T47D (cell line): ENCODE measurements at regions not wholly inside any gene's neighbourhood (a gene's known extent, or its start where the extent isn't known, plus 50 kb on each side); places are given as distances from the start of the nearest gene placed in this dataset.

Experiments
- DNase-seq, 2 experiments: peaks; one replicate each; pipeline versions ENCODE4 v3.0.0 to v3.0.0-alpha.2; 2011 to 2012; ENCODE audit warnings: low read depth in 1 of 2, low spot score in 1 of 2
- JUND ChIP-seq: IDR thresholded peaks from 2 replicates; pipeline ENCODE4 v1.6.1; 2012; ENCODE audit warnings: low read depth
- in situ Hi-C: cut with HindIII; loops from 2 replicates; pipeline ENCODE4 v1.10.0; 2016; ENCODE audit warnings: low sequenced_read_pairs, low pct_unique_long_range_greater_than_20kb

- DNase-seq, result no peak
- TF ChIP-seq JUND, result no peak
These were observed 155.9 kb upstream of the SHB start for GRCh38 chr9:38224941-38225340.

GRCh38 chr9:38216572-38216971 lies 147.5 kb upstream of the SHB start:
- in situ Hi-C loops, result no loop called here
- TF ChIP-seq JUND, result no peak
- DNase-seq, result no peak

More at GRCh38 chr9:38224941-38225340, 155.9 kb upstream of the SHB start:
- in situ Hi-C loops, result no loop called here

GRCh38 chr9:38215465-38215864 lies 146.4 kb upstream of the SHB start:
- no peak for TF ChIP-seq JUND
- DNase-seq, result no peak
- in situ Hi-C loops, result no loop called here

- no peak for DNase-seq
- in situ Hi-C loops, result no loop called here
- TF ChIP-seq JUND, result no peak
These were observed 145.4 kb upstream of the SHB start for GRCh38 chr9:38214432-38214831.

- no peak for TF ChIP-seq JUND
- DNase-seq, result peak in 1 of 2 experiments; percentile 32
- in situ Hi-C loops, result no loop called here
These were observed 144.7 kb upstream of the SHB start for GRCh38 chr9:38213631-38214299.

GRCh38 chr9:38212016-38212415 lies 143.0 kb upstream of the SHB start:
- no peak for TF ChIP-seq JUND
- in situ Hi-C loops, result no loop called here
- DNase-seq, result no peak

- in situ Hi-C loops, result no loop called here
- no peak for DNase-seq
- TF ChIP-seq JUND, result no peak; the same call in 1 of the 2 replicates
These were observed 142.0 kb upstream of the SHB start for GRCh38 chr9:38211002-38211401.

GRCh38 chr9:38208206-38208901 lies 139.3 kb upstream of the SHB start:
- no peak for TF ChIP-seq JUND
- in situ Hi-C loops, result no loop called here
- peak in 1 of 2 experiments; percentile 64 for DNase-seq

- no peak for TF ChIP-seq JUND
- no peak for DNase-seq
- in situ Hi-C loops, result no loop called here
These were observed 138.3 kb upstream of the SHB start for GRCh38 chr9:38207247-38207778.

GRCh38 chr9:38205279-38205678 lies 136.3 kb upstream of the SHB start:
- DNase-seq, result no peak
- TF ChIP-seq JUND, result no peak
- in situ Hi-C loops, result no loop called here

- no peak for DNase-seq
- in situ Hi-C loops, result no loop called here
- TF ChIP-seq JUND, result no peak
These were observed 133.4 kb upstream of the SHB start for GRCh38 chr9:38202336-38202938.

GRCh38 chr9:38201844-38202243 lies 132.8 kb upstream of the SHB start:
- in situ Hi-C loops, result no loop called here
- no peak for DNase-seq
- TF ChIP-seq JUND, result no peak

- TF ChIP-seq JUND, result no peak
- DNase-seq, result no peak
- in situ Hi-C loops, result no loop called here
These were observed 131.4 kb upstream of the SHB start for GRCh38 chr9:38200431-38200830.
